Large intestine (tissue), 3 donors: ENCODE measurements at regions not wholly inside any gene's neighbourhood (a gene's known extent, or its start where the extent isn't known, plus 50 kb on each side); places are given as distances from the start of the nearest gene placed in this dataset.
"Not testable (repeated sequence)": the region's sequence is repeated elsewhere in the genome, so short reads cannot be mapped to it uniquely, and the experiment has no call there.

Experiments used
- DNase-seq, 2 donors: peaks; one replicate each; pipeline versions ENCODE4 v3.0.0 to v3.0.0-alpha.2; 2013
- H3K27ac ChIP-seq: one replicate; pipeline ENCODE4 v1.5.1; 2013; ENCODE audit warnings: low read length
- H3K27me3 ChIP-seq: 2 replicates; pipeline ENCODE4 v1.6.1; 2013; ENCODE audit warnings: low read length; ENCODE audit not compliant: control insufficient read depth, insufficient read depth
- H3K36me3 ChIP-seq: 2 replicates; pipeline ENCODE4 v1.6.1; 2013; ENCODE audit warnings: low read length; ENCODE audit not compliant: control insufficient read depth, insufficient read depth
- H3K4me1 ChIP-seq: one replicate; pipeline ENCODE4 v1.6.1; 2013; ENCODE audit warnings: low read length; ENCODE audit not compliant: control insufficient read depth, insufficient read depth
- H3K4me3 ChIP-seq: one replicate; pipeline ENCODE4 v1.5.1; 2013; ENCODE audit warnings: low read length
- H3K9me3 ChIP-seq: one replicate; pipeline ENCODE4 v1.6.1; 2013; ENCODE audit warnings: mild to moderate bottlenecking, low read depth, low read length, moderate library complexity; ENCODE audit not compliant: control insufficient read depth
- WGBS: methylation state at CpG from one replicate; pipeline ENCODE4 v1.1.5; 2013; ENCODE audit warnings: low lambda C conversion rate; ENCODE audit not compliant: insufficient coverage; 5-methylcytosine and 5-hydroxymethylcytosine counted together

DNA sequence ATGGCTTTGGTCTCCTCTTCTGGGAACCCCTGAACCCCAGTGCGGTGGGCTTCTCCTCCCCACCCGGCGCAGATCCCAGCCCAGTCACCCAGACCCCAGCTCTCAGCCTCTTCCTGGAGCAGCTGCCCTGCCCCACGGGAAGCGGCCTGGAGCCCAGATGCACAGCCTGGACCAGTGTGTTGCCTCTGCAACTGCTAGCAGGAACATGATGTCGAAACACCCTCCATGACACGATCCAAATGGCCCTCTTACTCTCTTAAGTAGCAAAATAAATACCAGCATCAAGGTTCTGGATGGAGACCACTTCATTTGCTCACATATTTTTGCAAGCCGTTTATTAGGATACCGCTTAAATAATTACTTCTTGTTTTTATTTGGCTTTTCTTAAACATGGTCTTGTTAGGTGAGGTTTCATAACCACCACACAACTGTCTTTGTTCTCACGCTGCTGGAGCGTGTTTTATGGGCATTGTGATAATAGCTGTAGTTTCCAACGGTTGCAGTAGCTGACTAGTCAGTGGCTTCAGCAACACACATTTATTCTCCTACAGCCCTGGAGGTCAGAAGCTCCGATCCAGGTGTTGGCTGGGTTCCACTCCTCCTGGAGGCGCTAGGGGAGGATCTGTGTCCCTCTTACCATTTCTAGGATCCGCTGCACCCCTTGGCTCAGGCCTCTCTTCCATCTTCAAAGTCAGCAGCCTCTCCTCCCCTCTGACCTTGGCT, 5453.9 kb upstream of the TPTE start:
- not testable (repeated sequence) for H3K9me3 ChIP-seq, H3K4me1 ChIP-seq, DNase-seq, H3K4me3 ChIP-seq, H3K27ac ChIP-seq, H3K27me3 ChIP-seq, H3K36me3 ChIP-seq
- WGBS, result no CpG with 5 or more reads among the region's 15 CpGs

DNA sequence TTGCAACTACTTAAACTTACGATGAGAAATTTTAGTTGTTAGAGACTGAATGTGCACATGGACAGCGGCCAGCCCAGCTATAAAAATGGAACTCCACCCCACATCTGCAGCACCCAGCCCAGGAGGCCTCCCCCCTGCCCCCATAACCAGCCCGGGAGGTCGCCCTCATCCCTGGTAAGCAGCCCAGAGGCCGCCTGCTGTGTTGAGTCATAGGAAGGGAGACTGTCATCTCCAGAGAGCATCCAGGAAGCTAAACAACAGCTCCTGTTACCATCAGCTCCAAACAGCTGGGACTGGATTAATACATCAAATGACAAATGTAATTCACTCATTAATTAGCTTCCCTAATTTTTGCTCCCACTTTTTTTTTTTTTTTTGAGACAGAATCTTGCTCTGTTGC, 5452.7 kb upstream of the TPTE start:
- DNase-seq, H3K4me3 ChIP-seq: not testable (repeated sequence)
- WGBS, result no CpG with 5 or more reads among the region's 5 CpGs

DNA sequence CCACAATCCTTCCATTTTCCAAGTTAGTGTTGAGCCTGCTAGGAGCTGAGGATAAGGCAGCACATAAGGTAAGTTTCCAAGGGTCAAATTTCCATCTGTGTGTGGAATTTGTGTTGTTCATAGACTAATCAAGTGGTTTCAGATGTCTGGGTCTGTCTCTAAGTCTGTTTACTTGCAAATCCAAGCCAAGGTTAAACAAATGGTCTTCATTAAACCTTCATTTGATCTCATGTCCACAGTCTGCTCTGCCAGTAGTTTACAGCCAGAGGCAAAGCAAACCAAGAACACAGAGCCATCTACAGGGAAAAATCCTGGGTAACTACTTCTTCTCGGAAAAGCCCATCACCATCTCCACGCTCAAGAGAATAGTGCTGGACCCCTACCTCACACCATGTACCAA, 5450.2 kb upstream of the TPTE start:
- not testable (repeated sequence) for DNase-seq, H3K9me3 ChIP-seq, H3K4me1 ChIP-seq, H3K36me3 ChIP-seq, H3K27ac ChIP-seq, H3K27me3 ChIP-seq, H3K4me3 ChIP-seq
- no CpG with 5 or more reads among the region's 2 CpGs for WGBS

More for the DNA sequence above, 5452.7 kb upstream of the TPTE start:
- not testable (repeated sequence) for H3K4me1 ChIP-seq, H3K27ac ChIP-seq, H3K9me3 ChIP-seq, H3K27me3 ChIP-seq, H3K36me3 ChIP-seq

DNA sequence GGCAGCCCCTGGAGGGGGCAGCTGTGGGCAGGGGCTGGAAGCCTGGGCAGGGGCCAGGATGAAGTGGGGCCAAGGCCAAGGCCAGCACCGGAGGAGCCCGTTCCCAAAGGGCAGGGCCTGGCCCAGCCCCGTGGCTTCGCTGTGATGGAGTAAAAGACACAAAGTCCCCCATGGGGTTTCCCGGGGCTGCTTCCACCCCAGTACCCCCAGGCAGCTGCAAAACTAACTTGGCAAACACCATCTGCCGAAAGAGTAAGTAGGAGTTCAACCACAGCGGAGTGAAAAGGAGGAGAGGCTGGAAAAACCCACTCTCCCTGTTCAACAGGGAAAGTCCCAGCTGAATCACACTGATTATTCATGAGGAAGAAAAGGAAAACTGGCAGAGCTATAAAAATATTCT, 5444.5 kb upstream of the TPTE start:
- H3K4me3 ChIP-seq, H3K27me3 ChIP-seq, H3K27ac ChIP-seq, H3K9me3 ChIP-seq, DNase-seq, H3K4me1 ChIP-seq, H3K36me3 ChIP-seq: not testable (repeated sequence)
- WGBS, result no CpG with 5 or more reads among the region's 7 CpGs

DNA sequence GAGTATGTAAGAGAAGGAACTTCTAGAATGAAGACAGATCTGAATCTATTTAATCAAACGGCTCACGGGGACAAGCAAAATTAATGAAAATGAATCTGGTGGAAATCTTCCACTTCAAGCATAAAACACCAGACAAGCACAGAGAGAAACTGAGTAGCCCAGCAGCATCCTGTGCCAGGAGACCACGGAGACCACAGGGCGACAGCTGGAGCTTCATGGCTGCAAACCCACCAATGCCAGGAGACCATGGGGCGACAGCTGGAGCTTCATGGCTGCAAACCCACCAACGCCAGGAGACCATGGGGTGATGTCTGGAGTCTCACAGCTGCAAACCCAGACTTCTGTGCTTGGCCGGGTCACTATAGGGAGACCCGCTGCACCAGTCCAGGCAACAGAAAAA, 5442.0 kb upstream of the TPTE start:
- not testable (repeated sequence) for DNase-seq, H3K9me3 ChIP-seq, H3K27ac ChIP-seq, H3K27me3 ChIP-seq, H3K36me3 ChIP-seq, H3K4me1 ChIP-seq, H3K4me3 ChIP-seq
- WGBS, result no CpG with 5 or more reads among the region's 8 CpGs

DNA sequence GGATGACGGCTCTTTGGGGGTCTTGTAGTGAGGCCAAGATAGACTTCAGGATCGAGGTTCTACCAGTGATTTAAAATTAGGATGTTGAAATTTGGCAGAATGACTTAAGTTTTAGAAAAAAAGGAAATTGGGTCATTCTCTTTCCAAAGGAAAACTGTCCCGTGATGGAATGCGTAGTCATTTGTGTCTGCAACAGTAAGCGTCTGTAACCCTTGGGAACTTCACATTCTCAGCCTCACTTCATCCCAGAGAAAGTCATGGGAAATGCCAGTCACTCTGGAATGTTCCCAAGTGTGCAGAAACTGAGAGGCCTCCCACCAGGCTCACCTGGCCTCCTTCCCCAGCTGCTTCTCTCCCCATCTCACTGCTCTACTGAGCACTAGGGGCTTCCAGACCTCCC, 5441.4 kb upstream of the TPTE start:
- no CpG with 5 or more reads among the region's 5 CpGs for WGBS
- not testable (repeated sequence) for H3K36me3 ChIP-seq, H3K27ac ChIP-seq, H3K4me3 ChIP-seq, H3K9me3 ChIP-seq, H3K4me1 ChIP-seq, DNase-seq, H3K27me3 ChIP-seq

DNA sequence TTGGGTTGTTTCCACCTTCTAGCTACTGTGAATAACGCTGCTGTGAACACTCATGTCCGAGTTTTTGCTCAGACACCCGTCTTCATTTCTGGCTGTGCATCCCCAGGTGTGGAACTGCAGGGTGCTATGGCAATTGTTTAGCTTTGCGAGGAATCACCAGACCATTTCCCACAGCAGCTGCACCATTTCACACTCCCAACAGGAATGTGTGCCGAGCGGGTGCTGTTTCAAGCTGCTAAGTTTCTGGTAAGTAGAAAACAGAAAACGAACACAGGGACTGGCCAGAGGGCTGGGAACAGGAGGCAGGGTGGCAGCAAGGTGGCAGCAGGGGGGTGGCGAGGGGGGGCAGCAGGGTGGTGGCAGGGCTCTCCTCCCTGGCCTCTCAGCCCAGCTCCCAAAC, 5437.1 kb upstream of the TPTE start:
- not testable (repeated sequence) for H3K4me1 ChIP-seq, H3K9me3 ChIP-seq, H3K36me3 ChIP-seq, DNase-seq, H3K4me3 ChIP-seq, H3K27ac ChIP-seq, H3K27me3 ChIP-seq
- WGBS, result no CpG with 5 or more reads among the region's 8 CpGs

DNA sequence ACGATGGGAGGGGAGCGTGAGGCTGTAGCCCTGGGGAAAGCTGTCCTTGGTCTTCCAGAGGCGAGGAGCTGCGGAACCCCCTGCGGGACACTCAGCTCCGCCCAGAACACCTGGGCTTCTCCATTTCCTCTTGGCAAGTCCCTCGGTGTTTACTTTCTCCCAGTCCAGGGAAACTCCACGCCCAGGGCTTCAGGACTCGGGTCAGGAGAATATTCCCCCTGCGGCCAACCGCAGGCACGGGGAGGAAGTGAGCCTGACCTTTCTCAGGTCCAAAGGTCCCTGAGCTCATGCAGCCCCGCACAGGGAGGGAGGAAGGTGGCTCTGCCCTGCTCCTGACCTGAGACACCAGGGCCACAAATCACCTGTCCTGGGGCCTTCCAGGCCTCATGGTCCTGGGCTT, 5435.9 kb upstream of the TPTE start:
- not testable (repeated sequence) for H3K27me3 ChIP-seq, H3K4me3 ChIP-seq, H3K36me3 ChIP-seq, H3K4me1 ChIP-seq, DNase-seq, H3K9me3 ChIP-seq, H3K27ac ChIP-seq
- no CpG with 5 or more reads among the region's 13 CpGs for WGBS

DNA sequence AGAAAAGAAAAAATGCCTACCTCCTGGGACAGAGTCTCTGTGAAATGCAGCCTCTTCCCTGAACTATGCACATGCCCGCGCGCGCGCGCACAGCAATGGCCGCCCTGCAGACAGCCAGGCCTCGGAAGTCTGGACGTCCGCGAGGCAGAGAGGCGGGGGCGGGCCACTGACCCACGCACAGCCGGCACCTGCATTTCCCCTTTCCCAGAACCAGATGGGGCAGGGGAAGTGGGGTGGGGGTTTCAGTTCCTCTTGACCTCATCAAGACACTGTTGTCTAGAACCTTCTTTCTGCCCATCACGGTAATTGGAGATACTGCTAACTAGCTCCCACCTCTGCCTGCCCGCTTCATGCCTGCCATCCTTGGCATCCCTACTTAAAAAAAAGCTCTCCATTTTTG, 5435.0 kb upstream of the TPTE start:
- not testable (repeated sequence) for H3K9me3 ChIP-seq, H3K27me3 ChIP-seq, H3K27ac ChIP-seq, DNase-seq, H3K36me3 ChIP-seq, H3K4me3 ChIP-seq, H3K4me1 ChIP-seq
- no CpG with 5 or more reads among the region's 17 CpGs for WGBS

DNA sequence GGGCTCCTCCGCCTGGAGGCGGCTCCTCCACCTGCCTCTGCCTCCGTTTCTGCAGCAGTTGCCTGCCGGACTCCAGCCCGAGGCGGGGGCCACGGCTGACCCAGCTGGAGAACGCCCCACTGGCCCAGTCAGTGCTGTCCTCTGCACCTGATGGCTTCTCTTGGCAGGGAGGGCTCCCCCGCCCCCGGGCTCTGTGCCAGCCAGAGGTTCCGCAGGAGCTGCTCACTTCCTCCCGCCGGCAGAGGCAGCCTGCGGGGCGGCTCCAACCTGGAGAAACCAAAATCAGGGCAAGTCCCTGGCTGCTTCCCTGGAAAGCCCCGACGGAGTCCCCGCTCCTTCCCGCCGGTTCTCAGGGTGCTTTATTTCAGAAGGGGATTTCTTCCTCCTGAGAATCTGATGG, 5432.6 kb upstream of the TPTE start:
- H3K36me3 ChIP-seq, DNase-seq, H3K4me1 ChIP-seq, H3K9me3 ChIP-seq, H3K4me3 ChIP-seq, H3K27me3 ChIP-seq, H3K27ac ChIP-seq: not testable (repeated sequence)
- WGBS, result no CpG with 5 or more reads among the region's 20 CpGs

DNA sequence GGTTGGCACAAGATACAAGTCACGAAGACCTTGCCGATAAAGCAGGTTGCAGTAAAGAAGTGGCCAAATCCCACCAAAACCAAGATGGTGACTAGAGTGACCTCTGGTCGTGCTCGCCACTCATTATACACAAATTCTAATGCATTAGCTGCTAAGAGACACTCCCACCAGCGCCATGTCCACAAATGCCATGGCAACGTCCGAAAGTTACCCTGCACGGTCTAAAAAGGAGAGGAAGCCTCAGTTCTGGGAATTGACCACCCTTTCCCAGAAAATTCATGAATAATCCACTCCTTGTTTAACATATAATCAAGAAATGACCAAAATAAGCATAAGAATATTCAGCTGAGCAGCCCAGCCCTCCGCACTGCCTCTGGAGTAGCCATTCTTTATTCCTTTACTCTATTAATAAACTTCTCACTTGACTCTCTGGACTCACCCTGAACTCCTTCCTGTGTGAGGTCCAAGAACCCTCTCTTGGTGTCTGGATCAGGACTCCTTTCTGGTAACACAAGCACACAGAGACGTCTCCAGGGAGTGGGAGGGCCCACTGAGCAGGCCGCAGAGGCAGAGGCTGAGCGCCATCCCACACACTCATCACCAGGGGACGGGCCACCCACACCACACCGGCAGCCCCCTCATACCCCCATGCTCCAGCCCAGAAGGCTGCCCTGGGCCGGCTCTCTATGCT, 5431.8 kb upstream of the TPTE start:
- not testable (repeated sequence) for H3K27me3 ChIP-seq, H3K4me3 ChIP-seq, DNase-seq, H3K36me3 ChIP-seq, H3K27ac ChIP-seq, H3K9me3 ChIP-seq, H3K4me1 ChIP-seq
- no CpG with 5 or more reads among the region's 15 CpGs for WGBS
